Osteocyte (in vitro differentiated cells): ENCODE measurements at regions not wholly inside any gene's neighbourhood (a gene's known extent, or its start where the extent isn't known, plus 50 kb on each side); places are given as distances from the start of the nearest gene placed in this dataset.
A peak's percentile ranks its signal among the peaks of the same experiment; 100 is the strongest.

Experiments used
- DNase-seq: peaks from one replicate; pipeline ENCODE4 v3.0.0; 2021; ENCODE audit warnings: mixed read lengths; ENCODE audit not compliant: unreplicated experiment; ENCODE audit errors: extremely low spot score
- H3K27ac Mint-ChIP-seq: one replicate; pipeline ENCODE4 v1.8.0; 2021; ENCODE audit warnings: mild to moderate bottlenecking, mixed read lengths; ENCODE audit not compliant: unreplicated experiment
- H3K27me3 Mint-ChIP-seq: one replicate; pipeline ENCODE4 v1.8.0; 2021; ENCODE audit warnings: mixed read lengths; ENCODE audit not compliant: unreplicated experiment
- H3K36me3 Mint-ChIP-seq: one replicate; pipeline ENCODE4 v1.8.0; 2021; ENCODE audit warnings: mixed read lengths; ENCODE audit not compliant: unreplicated experiment
- H3K4me1 Mint-ChIP-seq: one replicate; pipeline ENCODE4 v1.8.0; 2021; ENCODE audit warnings: mixed read lengths; ENCODE audit not compliant: unreplicated experiment
- H3K4me3 Mint-ChIP-seq: one replicate; pipeline ENCODE4 v1.8.0; 2021; ENCODE audit warnings: mild to moderate bottlenecking, moderate library complexity, mixed read lengths; ENCODE audit not compliant: unreplicated experiment
- H3K9me3 Mint-ChIP-seq: one replicate; pipeline ENCODE4 v1.8.0; 2021; ENCODE audit warnings: mixed read lengths; ENCODE audit not compliant: unreplicated experiment
- TF ChIP-seq, protein P1 (sequence below): fragments of 200-600 bp; sonication (generic); IDR thresholded peaks from 2 replicates; pipeline ENCODE4 v1.5.0; 2021; ENCODE audit warnings: antibody characterized with exemption, mild to moderate bottlenecking, moderate library complexity

DNA sequence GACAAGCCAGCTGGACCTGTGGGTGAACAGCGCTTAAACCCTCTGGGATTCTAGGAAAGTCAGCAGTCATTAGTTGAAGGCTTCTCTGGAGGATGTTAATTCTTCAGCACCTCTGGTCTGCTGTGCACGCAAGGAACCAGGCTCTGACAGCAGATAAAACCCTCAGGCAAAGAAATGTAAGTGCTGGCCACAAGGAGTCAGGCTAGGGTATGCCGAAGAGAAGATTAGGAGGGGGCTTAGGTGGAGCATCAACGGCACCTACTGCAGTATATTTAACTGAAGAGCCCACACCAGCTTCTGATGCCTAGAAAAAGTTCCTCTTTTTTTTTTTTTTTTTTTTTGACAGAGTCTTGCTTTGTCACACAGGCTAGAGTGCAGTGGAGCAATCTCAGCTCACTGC is 304.2 kb upstream of the MC4R start:
- Mint-ChIP-seq H3K36me3 (no peaks in the 10 kb centered on the region), H3K27me3 (peaks cover 43% of the 10 kb centered on the region), H3K9me3 (no peaks in the 10 kb centered on the region), H3K4me1 (no peaks in the 10 kb centered on the region), H3K27ac (no peak overlapping the region), H3K4me3 (no peak overlapping the region)
- DNase-seq, result no peak
- TF ChIP-seq, protein P1, sequence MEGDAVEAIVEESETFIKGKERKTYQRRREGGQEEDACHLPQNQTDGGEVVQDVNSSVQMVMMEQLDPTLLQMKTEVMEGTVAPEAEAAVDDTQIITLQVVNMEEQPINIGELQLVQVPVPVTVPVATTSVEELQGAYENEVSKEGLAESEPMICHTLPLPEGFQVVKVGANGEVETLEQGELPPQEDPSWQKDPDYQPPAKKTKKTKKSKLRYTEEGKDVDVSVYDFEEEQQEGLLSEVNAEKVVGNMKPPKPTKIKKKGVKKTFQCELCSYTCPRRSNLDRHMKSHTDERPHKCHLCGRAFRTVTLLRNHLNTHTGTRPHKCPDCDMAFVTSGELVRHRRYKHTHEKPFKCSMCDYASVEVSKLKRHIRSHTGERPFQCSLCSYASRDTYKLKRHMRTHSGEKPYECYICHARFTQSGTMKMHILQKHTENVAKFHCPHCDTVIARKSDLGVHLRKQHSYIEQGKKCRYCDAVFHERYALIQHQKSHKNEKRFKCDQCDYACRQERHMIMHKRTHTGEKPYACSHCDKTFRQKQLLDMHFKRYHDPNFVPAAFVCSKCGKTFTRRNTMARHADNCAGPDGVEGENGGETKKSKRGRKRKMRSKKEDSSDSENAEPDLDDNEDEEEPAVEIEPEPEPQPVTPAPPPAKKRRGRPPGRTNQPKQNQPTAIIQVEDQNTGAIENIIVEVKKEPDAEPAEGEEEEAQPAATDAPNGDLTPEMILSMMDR, result no peak

- no peaks in the 10 kb centered on the region for H3K9me3 Mint-ChIP-seq
- no peaks in the 10 kb centered on the region for H3K36me3 Mint-ChIP-seq
- peaks cover 30% of the 10 kb centered on the region for H3K27me3 Mint-ChIP-seq
- H3K27ac Mint-ChIP-seq, result no peak overlapping the region
- peaks cover 4% of the 10 kb centered on the region for H3K4me1 Mint-ChIP-seq
- H3K4me3 Mint-ChIP-seq, result no peak overlapping the region
- TF ChIP-seq, protein P1, result peak; percentile 66
- no peak for DNase-seq
Measured at GRCh38 chr18:60684843-60685513, 312.4 kb upstream of the MC4R start.

DNA sequence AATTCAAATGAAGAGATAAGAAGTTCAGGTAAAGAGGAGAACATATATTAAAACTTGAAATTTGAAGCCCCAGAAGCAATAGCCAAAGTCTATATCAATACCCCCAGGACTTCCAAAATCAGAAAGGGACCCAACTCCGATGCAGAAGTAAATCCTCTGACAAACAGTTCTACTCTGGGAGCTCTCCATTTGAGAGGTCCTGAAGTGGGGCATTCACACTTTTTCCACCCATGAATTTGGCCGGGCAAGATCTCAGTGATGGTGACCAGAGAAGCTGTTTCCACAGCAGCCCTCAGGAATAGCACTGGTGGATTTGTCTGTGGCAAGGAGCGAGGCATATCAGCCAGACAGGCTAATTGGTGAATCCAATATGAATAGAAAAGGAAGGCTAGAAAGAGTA is 313.6 kb upstream of the MC4R start:
- DNase-seq, result no peak
- Mint-ChIP-seq H3K4me3 (no peak overlapping the region), H3K36me3 (no peaks in the 10 kb centered on the region), H3K4me1 (peaks cover 4% of the 10 kb centered on the region), H3K9me3 (no peaks in the 10 kb centered on the region), H3K27me3 (peaks cover 27% of the 10 kb centered on the region), H3K27ac (no peak overlapping the region)
- TF ChIP-seq, protein P1, result no peak

DNA sequence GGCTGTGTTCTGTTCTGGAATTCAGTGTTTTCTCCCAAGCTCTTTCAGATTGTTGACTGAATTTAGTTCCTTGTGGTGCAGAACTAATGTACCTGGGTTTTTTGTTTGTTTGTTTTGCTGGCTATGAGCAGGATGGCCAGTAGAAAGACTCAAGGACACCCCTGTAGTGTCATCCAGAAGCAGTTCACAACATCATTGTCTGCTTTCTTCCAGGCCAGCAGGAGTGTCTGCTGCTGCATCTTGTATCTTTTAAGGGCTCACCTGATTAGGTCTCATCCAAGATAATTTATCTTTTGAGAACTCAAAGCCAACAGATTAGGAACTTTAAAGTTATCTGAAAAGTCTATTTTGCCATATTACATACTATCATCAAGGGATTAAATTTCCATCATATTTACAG is 318.5 kb upstream of the MC4R start:
- Mint-ChIP-seq H3K36me3 (no peaks in the 10 kb centered on the region), H3K4me1 (no peaks in the 10 kb centered on the region), H3K9me3 (no peaks in the 10 kb centered on the region), H3K27ac (no peak overlapping the region), H3K27me3 (peaks cover 8% of the 10 kb centered on the region), H3K4me3 (no peak overlapping the region)
- TF ChIP-seq, protein P1, result no peak
- no peak for DNase-seq

- TF ChIP-seq, protein P1, result no peak
- Mint-ChIP-seq H3K27ac (no peak overlapping the region), H3K36me3 (no peaks in the 10 kb centered on the region), H3K27me3 (peaks cover 7% of the 10 kb centered on the region), H3K4me1 (no peaks in the 10 kb centered on the region), H3K4me3 (no peak overlapping the region), H3K9me3 (no peaks in the 10 kb centered on the region)
- DNase-seq, result no peak
Measured at GRCh38 chr18:60693426-60693825, 320.9 kb upstream of the MC4R start.
